Thyroid gland (tissue), 4 donors: ENCODE measurements at regions not wholly inside any gene's neighbourhood (a gene's known extent, or its start where the extent isn't known, plus 50 kb on each side); places are given as distances from the start of the nearest gene placed in this dataset.

Source experiments
- CTCF ChIP-seq, 6 experiments: fragments of 200-600 bp in 3 of 6; fragments of 450-650 bp in 3 of 6; sonication (generic) in 3 of 6; IDR thresholded peaks; one replicate each; pipeline ENCODE4 v1.5.1; 2016 to 2019; ENCODE audit warnings: antibody characterized with exemption in 6 of 6, mild to moderate bottlenecking in 2 of 6, inconsistent platforms in 1 of 6, moderate library complexity in 1 of 6
- POLR2A ChIP-seq, 2 donors: fragments of 450-650 bp; IDR thresholded peaks; one replicate each; pipeline ENCODE4 v1.6.1; 2017; ENCODE audit warnings: antibody characterized with exemption in 2 of 2, mild to moderate bottlenecking in 2 of 2, moderate library complexity in 1 of 2

- TF ChIP-seq CTCF (IDR thresholded peaks at IDR 0.05) (no peak), POLR2A (IDR thresholded peaks at IDR 0.05) (no peak)
Observed at GRCh38 chr16:56032072-56032471, 156.9 kb upstream of the CES5A start.
